IMR-90 (cell line): ENCODE measurements at regions not wholly inside any gene's neighbourhood (a gene's known extent, or its start where the extent isn't known, plus 50 kb on each side); places are given as distances from the start of the nearest gene placed in this dataset.

Source experiments
- ATAC-seq: fragments of 200-7000 bp; cut with Tn5 transposase; 2 replicates; pipeline ENCODE4 v1.9.1; 2020; ENCODE audit warnings: low read depth, mild to moderate bottlenecking, moderate library complexity
- BruUV-seq: library from RNA; stranded (reverse); fragments of 400-500 nt; replicated peaks from 2 replicates; lab custom pipeline; 2021; lab: Mats Ljungman, UMichigan
- CTCF ChIA-PET: fragments of 300-600 bp; formaldehyde crosslinking; extraction: SDS; loops from one replicate; lab custom pipeline; 2021; ENCODE audit warnings: antibody characterized with exemption; lab: Yijun Ruan, JAX
- POLR2A ChIA-PET: fragments of 300-600 bp; sonication (Branson Sonifier 250); formaldehyde crosslinking; loops from one replicate; lab custom pipeline; 2022; ENCODE audit warnings: antibody characterized with exemption; ENCODE audit not compliant: unreplicated experiment; lab: Charles Lee
- DNase-seq: peaks from one replicate; pipeline ENCODE4 v3.0.0; 2013
- H2AFZ ChIP-seq: replicated peaks from 2 replicates; pipeline ENCODE3; 2013; ENCODE audit warnings: low read length, mild to moderate bottlenecking; ENCODE audit not compliant: poor library complexity
- H2AK5ac ChIP-seq: 2 replicates; pipeline ENCODE4 v1.6.1; 2013; ENCODE audit warnings: low read depth, low read length, inconsistent platforms
- H2AK9ac ChIP-seq: replicated peaks from 2 replicates; pipeline ENCODE3; 2013; ENCODE audit warnings: mild to moderate bottlenecking, low read depth, low read length, moderate library complexity; ENCODE audit not compliant: poor library complexity
- H2BK120ac ChIP-seq: 2 replicates; pipeline ENCODE4 v1.6.1; 2013; ENCODE audit warnings: low read depth, low read length, inconsistent platforms
- H2BK15ac ChIP-seq: 3 replicates; pipeline ENCODE4 v1.6.1; 2013; ENCODE audit warnings: low read depth, low read length, inconsistent platforms
- H2BK20ac ChIP-seq: 2 replicates; pipeline ENCODE4 v1.6.1; 2013; ENCODE audit warnings: low read depth, mild to moderate bottlenecking, inconsistent platforms, low read length, moderate library complexity
- H2BK5ac ChIP-seq: 2 replicates; pipeline ENCODE4 v1.6.1; 2013; ENCODE audit warnings: mild to moderate bottlenecking, low read depth, low read length, inconsistent platforms; ENCODE audit not compliant: poor library complexity, severe bottlenecking
- H3K14ac ChIP-seq: replicated peaks from 2 replicates; pipeline ENCODE4 v1.6.1; 2013; ENCODE audit warnings: low read depth, low read length, inconsistent platforms
- H3K18ac ChIP-seq: 2 replicates; pipeline ENCODE4 v1.6.1; 2013; ENCODE audit warnings: low read depth, low read length, control low read depth
- H3K23ac ChIP-seq: 2 replicates; pipeline ENCODE4 v1.6.1; 2013; ENCODE audit warnings: low read depth, low read length, inconsistent platforms
- H3K27ac ChIP-seq: 2 replicates; pipeline ENCODE4 v1.5.1; 2013; ENCODE audit warnings: mild to moderate bottlenecking, control low read depth, low read length; ENCODE audit not compliant: insufficient read depth
- H3K27me3 ChIP-seq: 2 replicates; pipeline ENCODE4 v1.6.1; 2013; ENCODE audit warnings: low read length; ENCODE audit not compliant: control insufficient read depth, insufficient read depth
- H3K36me3 ChIP-seq: 2 replicates; pipeline ENCODE4 v1.6.1; 2013; ENCODE audit warnings: low read length, mixed read lengths; ENCODE audit not compliant: control insufficient read depth, insufficient read depth
- H3K4ac ChIP-seq: 2 replicates; pipeline ENCODE4 v1.6.1; 2013; ENCODE audit warnings: low read depth, low read length, inconsistent platforms
- H3K4me1 ChIP-seq: 2 replicates; pipeline ENCODE4 v1.6.1; 2013; ENCODE audit warnings: low read length, mixed read lengths; ENCODE audit not compliant: control insufficient read depth, insufficient read depth
- H3K4me2 ChIP-seq: 2 replicates; pipeline ENCODE4 v1.6.1; 2013; ENCODE audit warnings: low read depth, mild to moderate bottlenecking, control low read depth, low read length, moderate library complexity
- H3K4me3 ChIP-seq: 2 replicates; pipeline ENCODE4 v1.5.1; 2013; ENCODE audit warnings: low read depth, mild to moderate bottlenecking, control low read depth, low read length, moderate library complexity; ENCODE audit not compliant: insufficient read depth
- H3K56ac ChIP-seq: 2 replicates; pipeline ENCODE4 v1.6.1; 2013; ENCODE audit warnings: low read length, inconsistent platforms; ENCODE audit not compliant: insufficient read depth; ENCODE audit errors: extremely low read depth
- H3K79me1 ChIP-seq, 2 experiments: 2 replicates each; pipeline ENCODE4 v1.6.1; 2013; ENCODE audit warnings: low read length in 2 of 2, inconsistent platforms in 1 of 2, low read depth in 1 of 2
- H3K9ac ChIP-seq: 2 replicates; pipeline ENCODE4 v1.6.1; 2013; ENCODE audit warnings: low read depth, low read length, control low read depth
- H3K9me1 ChIP-seq: 2 replicates; pipeline ENCODE4 v1.6.1; 2013; ENCODE audit warnings: low read length, inconsistent platforms; ENCODE audit not compliant: insufficient read depth
- H3K9me3 ChIP-seq: 2 replicates; pipeline ENCODE4 v1.6.1; 2013; ENCODE audit warnings: low read length; ENCODE audit not compliant: control insufficient read depth, insufficient read depth
- H4K20me1 ChIP-seq: 2 replicates; pipeline ENCODE4 v1.6.1; 2013; ENCODE audit warnings: low read length, inconsistent platforms; ENCODE audit not compliant: insufficient read depth
- H4K5ac ChIP-seq: 2 replicates; pipeline ENCODE4 v1.6.1; 2013; ENCODE audit warnings: mild to moderate bottlenecking, low read depth, low read length, control low read depth
- H4K8ac ChIP-seq, 2 experiments: 2 replicates each; pipeline ENCODE4 v1.6.1; 2013; ENCODE audit warnings: low read depth in 2 of 2, low read length in 2 of 2, control low read depth in 1 of 2, inconsistent platforms in 1 of 2
- H4K91ac ChIP-seq: 2 replicates; pipeline ENCODE4 v1.6.1; 2013; ENCODE audit warnings: low read depth, low read length, inconsistent platforms; ENCODE audit not compliant: insufficient read depth
- BHLHE40 ChIP-seq: fragments of 150-350 bp; IDR thresholded peaks from 2 replicates; pipeline ENCODE4 v1.6.1; 2016; ENCODE audit warnings: mild to moderate bottlenecking, low read depth, low read length
- CEBPB ChIP-seq: IDR thresholded peaks from 2 replicates; pipeline ENCODE4 v1.6.1; 2012; ENCODE audit warnings: low read depth, low read length, improper control_type of control experiment
- CHD1 ChIP-seq: IDR thresholded peaks from 2 replicates; pipeline ENCODE4 v1.6.1; 2012; ENCODE audit warnings: low read depth, low read length, improper control_type of control experiment
- CTCF ChIP-seq: conservative IDR thresholded peaks from 2 replicates; pipeline ENCODE4 v1.5.1; 2012; ENCODE audit warnings: mild to moderate bottlenecking, low read depth, low read length, improper control_type of control experiment
- ELK1 ChIP-seq: fragments of 150-350 bp; IDR thresholded peaks from 2 replicates; pipeline ENCODE4 v1.6.1; 2016; ENCODE audit warnings: low read depth, mild to moderate bottlenecking, low read length, moderate library complexity, borderline replicate concordance
- FOS ChIP-seq: fragments of 150-350 bp; IDR thresholded peaks from 2 replicates; pipeline ENCODE4 v1.6.1; 2016; ENCODE audit warnings: low read depth, low read length
- MAFK ChIP-seq: IDR thresholded peaks from 2 replicates; pipeline ENCODE4 v1.6.1; 2012; ENCODE audit warnings: low read depth, low read length, improper control_type of control experiment
- MAZ ChIP-seq: IDR thresholded peaks from 2 replicates; pipeline ENCODE4 v1.6.1; 2012; ENCODE audit warnings: low read depth, mild to moderate bottlenecking, low read length, improper control_type of control experiment, moderate library complexity, borderline replicate concordance
- MXI1 ChIP-seq: IDR thresholded peaks from 2 replicates; pipeline ENCODE4 v1.6.1; 2012; ENCODE audit warnings: low read depth, mild to moderate bottlenecking, low read length, moderate library complexity, borderline replicate concordance
- NFE2L2 ChIP-seq: fragments of 150-350 bp; IDR thresholded peaks from 2 replicates; pipeline ENCODE4 v1.6.1; 2016; ENCODE audit warnings: low read depth, mild to moderate bottlenecking, low read length
- POLR2A ChIP-seq: IDR thresholded peaks from 2 replicates; pipeline ENCODE4 v1.6.1; 2012; ENCODE audit warnings: mild to moderate bottlenecking, low read depth, low read length
- RAD21 ChIP-seq: IDR thresholded peaks from 2 replicates; pipeline ENCODE4 v1.6.1; 2012; ENCODE audit warnings: low read length, improper control_type of control experiment
- RCOR1 ChIP-seq: IDR thresholded peaks from 2 replicates; pipeline ENCODE4 v1.6.1; 2012; ENCODE audit warnings: mild to moderate bottlenecking, low read length, improper control_type of control experiment; ENCODE audit not compliant: insufficient replicate concordance
- RFX5 ChIP-seq: IDR thresholded peaks from 2 replicates; pipeline ENCODE4 v1.8.0; 2012; ENCODE audit warnings: low read depth, mild to moderate bottlenecking, low read length, moderate library complexity
- SMC3 ChIP-seq: fragments of 150-350 bp; IDR thresholded peaks from 2 replicates; pipeline ENCODE4 v1.6.1; 2016; ENCODE audit warnings: low read depth, mild to moderate bottlenecking, antibody characterized with exemption, low read length, moderate library complexity
- USF2 ChIP-seq: fragments of 150-350 bp; IDR thresholded peaks from 2 replicates; pipeline ENCODE4 v1.6.1; 2017; ENCODE audit warnings: mild to moderate bottlenecking, antibody characterized with exemption, low read length, low read depth
- WGBS, 2 experiments: methylation state at CpG; one replicate each; pipeline versions ENCODE4 v1.1.5 to v1.1.7; 2013; ENCODE audit warnings: missing lambda C conversion rate in 2 of 2; ENCODE audit not compliant: insufficient read length in 1 of 2; ENCODE audit errors: extremely low coverage in 2 of 2; 5-methylcytosine and 5-hydroxymethylcytosine counted together
- dilution Hi-C: fragments of 300-500 bp; cut with HindIII; formaldehyde crosslinking; loops from one replicate; pipeline ENCODE4 v1.14.3; 2018; ENCODE audit warnings: low sequenced_read_pairs; ENCODE audit not compliant: unreplicated experiment
- in situ Hi-C: fragments of 300-500 bp; cut with MboI; formaldehyde crosslinking; loops from 3 replicates; pipeline ENCODE4 v1.14.3; 2019; ENCODE audit warnings: low sequenced_read_pairs, inconsistent platforms, mixed read lengths
- intact Hi-C: fragments of 100-400 bp; cut with micrococcal nuclease; formaldehyde crosslinking; loops from 2 replicates; pipeline ENCODE4 v1.10.0; 2022

GRCh38 chr15:62781081-62781497 is 261.5 kb upstream of the TPM1 start:
- no peaks in the 10 kb centered on the region for H3K27me3 ChIP-seq
- DNase-seq (no peak), ATAC-seq (no peak)
- WGBS, 2 experiments, result no CpG with 5 or more reads among the region's 5 CpGs
- no peak overlapping the region for H2AK9ac ChIP-seq
- peaks cover 0 to 14% of the 10 kb centered on the region in 2 experiments; a peak in 2 of 4 replicates for H3K79me1 ChIP-seq
- no peak overlapping the region for H2AK5ac ChIP-seq
- peak overlapping the region; percentile 21 for H4K91ac ChIP-seq
- no peak overlapping the region for H2BK5ac ChIP-seq
- H2BK15ac ChIP-seq, result no peak overlapping the region
- in situ Hi-C loops (loop anchor here (5.0 kb wide), 1 partner anchor 266 kb away; no protein-coding TSS in a partner anchor), dilution Hi-C loops (no loop called here), intact Hi-C loops (loop anchor here (5.0 to 10.0 kb wide), 3 partner anchors 114 to 481 kb away; no protein-coding TSS in a partner anchor)
- peaks cover 19% of the 10 kb centered on the region for H3K4me1 ChIP-seq
- H2BK20ac ChIP-seq, result peak overlapping the region; percentile 29; the same call in 1 of the 2 replicates
- H3K9me1 ChIP-seq, result peaks cover 13% of the 10 kb centered on the region
- H3K36me3 ChIP-seq, result peaks cover 4% of the 10 kb centered on the region; the same call in 1 of the 2 replicates
- no TSS peak for BruUV-seq
- no peak overlapping the region for H3K4me3 ChIP-seq
- ChIA-PET CTCF (no interaction called here), POLR2A (no interaction called here)
- no peak overlapping the region for H3K18ac ChIP-seq
- H3K4ac ChIP-seq, result peak overlapping the region; percentile 58; the same call in 1 of the 2 replicates
- H2BK120ac ChIP-seq, result peak overlapping the region; percentile 39
- TF ChIP-seq CHD1 (no peak), RCOR1 (no peak), FOS (no peak), POLR2A (no peak), SMC3 (no peak), RFX5 (no peak), MXI1 (no peak), CTCF (no peak), RAD21 (no peak), MAFK (no peak), USF2 (no peak), CEBPB (no peak), ELK1 (no peak), MAZ (no peak), BHLHE40 (no peak), NFE2L2 (no peak)
- no peak overlapping the region for H3K4me2 ChIP-seq
- no peak overlapping the region for H4K8ac ChIP-seq
- no peak overlapping the region for H3K9ac ChIP-seq
- no peak overlapping the region for H3K56ac ChIP-seq
- no peak overlapping the region for H3K27ac ChIP-seq
- H3K9me3 ChIP-seq, result no peaks in the 10 kb centered on the region
- no peak overlapping the region for H4K5ac ChIP-seq
- no peak overlapping the region; the same call in 1 of the 2 replicates for H3K14ac ChIP-seq
- H4K20me1 ChIP-seq, result no peaks in the 10 kb centered on the region
- peak overlapping the region; percentile 37; the same call in 1 of the 2 replicates for H3K23ac ChIP-seq
- H2AFZ ChIP-seq, result peak overlapping the region; percentile 19
